Embryonic facial prominence (tissue), 1 donor: ENCODE measurements at regions not wholly inside any gene's neighbourhood (a gene's known extent, or its start where the extent isn't known, plus 50 kb on each side); places are given as distances from the start of the nearest gene placed in this dataset.
A peak's percentile ranks its signal among the peaks of the same experiment; 100 is the strongest.

Experiments used
- DNase-seq: peaks from one replicate; pipeline ENCODE4 v3.0.0-alpha.2; 2016; ENCODE audit errors: extremely low spot score

DNA sequence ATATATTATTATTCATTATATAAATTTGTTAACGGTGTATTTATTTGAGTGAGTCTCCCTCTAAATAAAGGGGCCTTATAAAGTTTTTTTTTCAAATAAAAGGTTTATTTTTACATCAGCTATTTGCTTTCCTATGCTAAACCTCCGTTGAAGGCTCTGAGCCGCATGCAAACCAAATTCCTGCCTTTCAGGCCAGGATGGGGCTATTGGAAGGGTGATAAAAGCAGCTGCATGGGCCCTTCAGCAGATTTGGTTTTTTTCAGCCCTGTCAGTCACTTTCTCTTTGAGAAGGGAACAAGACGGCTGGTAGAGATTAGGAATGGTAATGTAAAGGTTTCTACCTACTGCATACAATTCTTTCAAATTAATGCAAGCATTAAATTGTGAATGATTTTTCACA lies 244.2 kb downstream of the WNT5A start:
- DNase-seq = no peak

DNA sequence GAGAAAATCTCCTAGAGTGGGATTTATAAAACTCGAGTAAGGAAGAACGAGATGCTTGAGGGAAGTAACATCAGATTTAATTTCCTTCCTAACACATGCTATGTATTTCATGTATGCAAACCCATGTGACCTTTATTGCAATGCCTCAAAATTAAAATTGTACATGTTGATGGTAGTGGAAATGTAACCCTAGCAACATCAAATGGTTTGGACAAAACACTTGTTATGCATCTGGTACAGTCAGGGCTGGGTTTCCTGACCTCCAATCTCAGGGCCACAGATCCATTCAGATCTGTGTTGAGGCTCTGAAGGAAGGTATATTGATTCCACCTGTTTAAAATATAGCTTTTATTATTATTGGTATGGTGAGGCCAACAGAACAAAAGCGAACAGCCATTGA lies 246.0 kb downstream of the WNT5A start:
- DNase-seq = no peak

DNA sequence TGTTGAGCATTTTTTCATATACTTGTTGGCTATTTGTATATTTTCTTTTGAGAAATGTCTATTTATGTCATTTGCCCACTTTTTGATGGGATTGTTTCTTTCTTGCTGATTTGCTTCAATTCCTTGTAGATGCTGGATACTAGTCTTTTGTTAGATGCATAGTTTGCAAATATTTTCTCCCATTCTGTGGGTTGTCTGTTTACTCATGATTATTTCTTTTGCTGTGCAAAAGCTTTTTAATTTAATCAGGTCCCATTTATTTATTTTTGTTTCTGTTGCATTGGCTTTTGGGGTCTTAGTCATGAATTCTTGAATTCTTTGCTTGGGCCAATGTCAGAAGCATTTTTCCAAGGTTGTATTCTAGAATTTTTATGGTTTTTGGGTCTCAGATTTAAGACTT lies 251.7 kb downstream of the WNT5A start:
- no peak for DNase-seq

DNA sequence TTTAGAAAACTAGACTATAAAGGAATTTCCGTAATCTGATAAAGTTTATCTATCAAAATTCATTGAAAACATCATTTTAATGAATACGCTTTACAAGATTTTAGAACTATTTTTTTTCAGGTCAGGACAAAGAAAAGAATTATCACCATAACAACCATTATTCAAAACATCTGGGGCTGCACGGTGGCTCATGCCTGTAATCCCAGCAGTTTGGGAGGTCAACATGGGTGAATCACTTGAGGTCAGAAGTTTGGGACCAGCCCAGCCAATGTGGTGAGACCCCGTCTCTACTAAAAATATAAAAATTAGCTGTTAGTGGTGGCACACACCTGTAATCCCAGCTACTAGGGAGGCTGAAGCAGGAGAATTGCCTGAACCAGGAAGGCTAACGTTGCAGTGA lies 260.4 kb downstream of the WNT5A start:
- DNase-seq = no peak

DNA sequence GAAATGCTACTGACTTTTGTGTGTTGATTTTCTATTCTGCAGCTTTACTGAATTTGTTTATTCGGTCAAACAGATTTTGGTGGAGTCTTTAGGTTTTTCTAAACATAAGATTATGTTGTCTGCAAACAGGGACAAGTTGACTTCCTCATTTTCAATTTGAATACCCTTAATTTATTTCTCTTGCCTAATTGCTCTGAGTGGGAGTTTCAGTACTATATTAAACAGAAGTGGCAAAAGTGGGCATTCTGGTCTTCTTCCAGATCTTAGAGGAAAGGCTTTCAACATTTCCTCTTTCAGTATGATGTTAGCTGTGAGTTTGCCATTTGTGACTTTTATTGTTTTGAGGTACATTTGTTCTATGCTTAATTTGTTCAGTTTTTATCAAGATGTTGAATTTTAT lies 268.5 kb downstream of the WNT5A start:
- DNase-seq = no peak

DNA sequence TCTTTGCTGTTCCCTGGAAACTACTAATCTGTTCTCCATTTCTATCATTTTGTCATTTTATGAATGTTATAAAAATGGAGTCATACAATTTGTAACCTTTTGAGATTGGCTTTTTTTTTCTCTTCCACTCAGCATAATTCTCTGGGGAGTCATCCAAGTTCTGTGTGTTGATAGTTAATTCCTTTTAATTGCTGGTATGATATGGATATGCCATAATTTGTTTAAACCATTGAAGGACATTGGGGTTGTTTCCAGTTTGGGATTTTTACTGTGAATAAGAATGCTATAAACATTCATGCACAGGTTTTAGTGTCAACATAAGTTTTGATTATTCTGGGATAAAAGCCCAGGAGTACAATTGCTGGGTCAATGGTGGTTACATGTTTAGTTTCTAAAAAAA lies 279.4 kb downstream of the WNT5A start:
- DNase-seq = no peak

DNA sequence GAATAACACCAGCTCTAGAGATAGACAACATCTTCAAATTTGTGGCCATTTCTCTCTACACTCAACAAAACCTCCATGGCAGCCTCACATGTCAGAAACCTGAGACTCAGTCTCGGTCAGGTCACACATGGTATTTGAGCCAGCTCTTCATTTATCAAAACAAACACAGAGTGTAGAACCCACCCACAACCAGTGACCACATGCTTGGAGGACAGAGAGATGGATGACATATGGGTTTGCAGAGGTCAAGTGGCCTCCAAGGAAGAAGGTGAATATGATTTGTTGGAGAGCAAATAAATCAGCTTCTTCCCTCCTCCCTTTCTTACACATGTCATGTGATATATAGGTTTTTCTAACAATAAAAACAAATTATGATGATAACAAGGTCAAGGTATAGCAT lies 278.1 kb upstream of the LRTM1 start:
- DNase-seq = no peak

DNA sequence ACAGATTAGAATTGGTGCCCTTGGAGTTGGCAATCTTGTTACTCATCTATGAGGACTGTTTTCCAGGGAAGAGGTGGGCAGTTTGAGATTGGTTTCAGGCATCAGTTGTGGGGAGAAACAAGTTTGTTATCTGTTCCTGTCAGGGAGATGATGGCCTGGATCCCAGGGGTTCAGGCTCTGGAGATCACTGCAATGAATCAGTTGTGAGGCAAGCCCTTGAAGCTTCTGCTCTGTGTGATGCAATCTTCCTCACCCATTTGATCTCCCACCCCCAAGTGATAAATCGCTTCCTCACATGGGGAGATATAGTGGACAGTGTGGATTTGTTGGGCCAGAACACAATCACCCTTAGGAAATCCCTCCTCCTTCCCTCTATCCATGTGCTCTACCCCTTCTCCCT lies 276.6 kb upstream of the LRTM1 start:
- no peak for DNase-seq

DNA sequence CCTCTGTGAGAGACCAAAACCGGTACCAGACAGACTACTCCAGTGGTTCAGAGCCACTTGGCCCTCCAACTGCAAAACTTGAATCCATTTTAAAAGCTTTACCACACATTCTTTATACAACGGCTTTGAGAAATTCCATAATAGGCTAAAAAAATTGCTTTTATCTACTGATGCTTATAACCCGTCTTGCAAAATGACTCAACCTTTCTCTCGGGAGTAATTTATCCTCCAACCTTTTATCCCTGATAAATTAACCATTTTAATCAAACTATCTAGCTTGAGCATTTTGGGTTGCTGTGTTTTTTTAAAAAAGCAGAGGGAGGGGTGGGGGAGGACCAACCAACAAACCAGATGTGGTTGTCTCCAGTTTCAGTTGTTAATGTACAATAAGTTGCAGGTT lies 275.7 kb upstream of the LRTM1 start:
- no peak for DNase-seq

DNA sequence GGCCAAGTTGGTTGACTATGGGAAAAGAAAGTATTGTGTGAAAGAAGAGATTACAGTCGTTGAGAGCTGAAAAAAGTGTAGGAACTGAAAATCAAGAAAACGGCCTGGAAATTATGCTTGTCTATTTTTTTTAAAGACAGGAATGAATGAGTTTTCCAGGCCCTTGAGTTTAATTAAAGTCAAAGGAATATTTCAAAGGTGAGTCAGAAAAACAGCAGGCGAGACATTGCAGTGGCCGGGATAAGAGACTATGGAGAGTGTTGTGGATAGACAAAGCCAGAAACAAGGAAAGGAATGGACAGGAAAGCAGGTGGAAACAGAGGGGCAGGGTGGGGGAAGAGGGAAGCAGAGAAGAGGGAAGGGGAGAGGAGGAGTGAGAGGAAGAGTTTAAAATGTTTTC lies 275.1 kb upstream of the LRTM1 start:
- no peak for DNase-seq

DNA sequence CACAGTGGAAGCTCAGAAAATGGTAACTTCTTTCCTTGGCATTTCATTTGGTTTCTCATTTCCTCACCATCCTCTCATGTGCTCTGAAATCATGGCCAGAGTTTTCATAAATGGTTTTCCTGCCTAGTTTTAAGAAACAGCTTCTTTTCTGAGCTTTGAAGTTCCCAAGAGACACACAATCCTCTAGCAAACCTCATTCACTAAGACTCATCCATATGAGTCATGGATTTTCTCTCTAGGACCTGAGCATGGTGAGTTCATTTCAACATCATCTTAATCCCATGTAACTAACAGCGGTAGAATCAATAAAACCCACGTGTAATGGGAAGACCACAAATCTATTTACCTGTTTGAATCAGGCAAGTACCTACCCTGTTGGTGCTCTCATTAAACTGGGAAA lies 274.5 kb upstream of the LRTM1 start:
- DNase-seq = no peak

DNA sequence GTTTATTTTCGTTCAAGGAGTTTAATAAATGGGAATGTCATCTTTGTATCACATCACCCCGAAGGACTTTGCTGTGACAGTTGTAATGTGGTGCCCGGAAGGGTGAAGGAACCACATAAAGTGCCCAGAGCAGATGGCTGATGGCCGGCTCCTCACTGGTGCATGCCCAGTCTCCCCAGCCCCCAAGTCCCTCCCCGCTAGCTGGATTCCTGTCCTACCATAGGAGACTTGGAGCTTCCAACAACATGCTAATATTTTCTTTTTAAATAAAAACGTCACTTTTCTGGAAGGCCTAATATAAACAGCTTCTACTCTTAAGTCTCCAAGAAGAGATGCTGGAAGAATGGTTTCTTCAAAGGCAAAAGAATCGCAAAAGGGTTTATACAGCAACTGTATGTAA lies 273.9 kb upstream of the LRTM1 start:
- no peak for DNase-seq

DNA sequence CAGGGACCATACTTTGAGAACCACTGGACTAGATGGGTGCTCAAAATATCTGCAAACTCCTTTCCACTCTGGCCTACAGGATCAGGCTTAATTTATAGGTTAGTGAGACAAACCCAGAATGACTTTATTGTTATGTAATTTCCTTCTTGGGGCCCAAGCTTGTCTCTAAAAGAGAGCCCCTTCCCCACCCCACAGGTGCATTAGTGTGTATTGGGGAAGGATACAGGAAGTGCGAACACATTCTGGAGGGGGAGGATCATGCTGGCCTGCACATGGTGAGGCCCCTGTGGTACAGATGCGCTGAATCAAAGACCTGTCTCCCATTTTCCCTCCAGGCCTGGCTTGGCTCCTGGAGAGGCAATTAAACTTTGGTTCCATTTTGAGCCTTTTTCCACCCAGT lies 273.0 kb upstream of the LRTM1 start:
- no peak for DNase-seq

DNA sequence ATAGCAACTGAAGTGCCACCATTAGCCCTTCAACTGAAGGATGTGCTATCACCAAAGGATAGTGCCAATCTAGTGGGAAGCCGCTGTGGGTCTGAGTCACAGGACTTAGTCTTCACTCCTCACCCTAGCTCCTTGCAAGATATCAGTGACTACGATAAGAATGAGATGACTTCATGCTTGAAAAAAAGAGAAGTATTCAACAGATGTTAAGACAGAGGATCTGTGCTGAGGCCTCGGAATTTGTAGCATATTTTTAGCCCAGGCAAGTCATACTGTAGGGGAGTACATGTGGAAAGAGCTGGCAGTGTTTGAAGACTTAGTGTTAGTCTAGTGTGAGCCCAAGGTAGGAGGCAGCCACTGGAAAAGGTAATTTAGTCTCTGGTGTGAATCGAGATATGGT lies 270.7 kb upstream of the LRTM1 start:
- DNase-seq = no peak

DNA sequence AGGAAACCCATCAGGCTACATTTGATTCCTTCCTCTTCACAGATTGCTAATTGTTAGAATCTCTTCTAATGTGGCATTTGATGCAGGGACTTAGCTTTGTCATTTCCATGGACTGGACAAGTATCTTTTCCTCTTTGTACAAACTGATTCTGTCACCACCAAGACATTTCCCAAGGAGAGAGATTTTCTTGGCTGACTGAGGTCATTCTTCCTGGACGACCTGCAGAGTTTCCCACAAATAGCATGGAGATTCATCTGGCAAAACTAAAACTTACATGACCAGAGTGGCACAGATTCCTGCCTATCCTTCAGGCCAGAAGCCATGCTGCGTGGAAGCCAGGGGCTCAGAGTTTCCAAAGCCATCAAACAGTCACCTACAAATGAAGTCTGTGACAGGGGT lies 269.2 kb upstream of the LRTM1 start:
- no peak for DNase-seq

DNA sequence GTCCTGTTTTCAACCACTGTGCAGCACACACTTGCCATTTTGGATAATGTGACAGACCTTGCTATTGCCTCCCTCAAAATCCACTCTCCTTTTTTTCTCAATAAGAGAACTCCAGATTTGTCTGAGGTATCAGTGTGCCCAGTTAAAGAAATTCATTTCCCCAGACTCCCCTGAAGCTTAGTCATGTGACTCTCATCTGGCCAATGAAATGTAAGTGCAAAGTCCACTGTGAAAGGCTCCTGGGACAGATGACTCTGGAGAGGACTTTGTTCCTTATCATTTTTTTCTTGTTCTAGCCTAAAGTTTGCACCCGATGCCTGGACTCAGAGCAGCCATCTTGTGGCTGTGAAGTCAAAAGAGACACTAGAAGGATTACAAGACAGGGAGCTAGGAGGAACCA lies 268.6 kb upstream of the LRTM1 start:
- no peak for DNase-seq

DNA sequence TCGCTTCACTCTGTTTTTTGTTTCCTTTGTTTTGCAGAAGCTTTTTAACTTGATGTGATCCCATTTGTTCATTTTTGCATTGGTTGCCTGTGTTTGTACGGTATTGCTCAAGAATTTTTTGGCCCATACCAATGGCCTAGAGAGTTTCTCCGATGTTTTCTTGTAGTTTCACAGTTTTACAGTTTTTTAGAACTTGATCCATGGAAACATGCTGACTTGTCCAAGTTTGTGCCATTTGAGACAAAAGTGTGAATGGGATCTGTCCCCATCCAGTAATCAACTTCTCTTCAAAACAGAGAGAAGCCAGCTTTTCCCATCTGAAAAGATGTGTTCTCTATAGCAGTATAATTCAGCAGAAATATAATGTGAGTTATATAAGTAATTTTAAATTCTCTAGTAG lies 266.5 kb upstream of the LRTM1 start:
- no peak for DNase-seq

DNA sequence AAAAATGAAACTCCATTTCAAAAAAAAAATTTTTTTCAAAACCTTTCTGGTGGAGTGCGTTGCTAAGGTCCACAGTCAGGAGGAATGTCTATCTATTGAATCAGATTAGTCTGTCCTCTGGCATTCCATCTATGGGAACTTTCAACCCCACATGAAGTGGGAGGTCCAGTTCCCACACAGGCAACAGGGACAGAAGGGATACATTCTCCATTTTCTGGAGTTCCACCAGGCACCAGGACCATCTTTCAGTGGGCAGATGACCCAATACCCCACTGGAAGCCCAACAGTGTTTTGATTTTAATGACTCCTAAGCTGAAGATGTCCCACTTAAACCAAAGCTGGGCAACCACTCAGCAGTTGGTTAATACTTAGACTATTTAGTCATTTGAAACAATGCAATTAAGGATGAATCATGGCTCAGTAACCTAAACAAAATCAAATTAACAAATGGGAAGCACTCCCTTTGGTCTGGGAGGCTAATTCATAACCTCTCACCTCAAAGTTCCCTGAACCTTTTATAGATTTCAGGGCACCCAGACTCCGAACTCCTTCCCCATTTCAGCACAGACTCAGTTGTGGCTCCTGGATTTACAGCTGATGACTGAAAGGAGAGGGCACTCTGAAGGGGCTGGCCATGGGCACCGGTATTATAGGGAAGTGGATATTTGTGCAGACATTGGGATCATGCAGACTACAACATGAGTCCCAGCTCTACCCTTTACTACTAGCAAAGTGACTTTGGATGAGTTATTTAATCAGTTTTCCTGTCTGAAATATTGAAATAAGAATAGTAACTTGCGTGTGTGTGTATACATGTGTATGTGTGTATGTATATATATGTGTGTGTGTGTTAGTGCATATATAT lies 264.3 kb upstream of the LRTM1 start:
- DNase-seq = no peak

DNA sequence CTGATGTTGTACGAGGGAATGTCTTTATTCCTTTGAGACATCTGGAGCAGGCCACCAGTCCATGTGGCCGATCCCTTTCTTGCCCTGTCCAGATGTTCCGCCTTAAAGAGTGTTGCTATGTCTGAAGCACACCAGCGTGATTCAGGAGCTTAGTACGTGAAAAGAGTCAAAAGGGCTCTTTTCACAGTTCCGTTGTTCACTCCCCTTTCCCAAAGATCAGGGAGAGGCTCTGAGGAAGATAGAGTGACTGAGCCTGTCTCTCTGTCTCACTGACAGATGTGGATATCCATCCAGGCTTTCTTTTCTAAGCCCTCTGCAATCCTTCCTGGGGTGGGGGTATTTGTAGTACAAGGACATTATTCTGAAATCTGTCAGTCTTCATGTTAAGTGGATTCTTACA lies 262.5 kb upstream of the LRTM1 start:
- no peak for DNase-seq

DNA sequence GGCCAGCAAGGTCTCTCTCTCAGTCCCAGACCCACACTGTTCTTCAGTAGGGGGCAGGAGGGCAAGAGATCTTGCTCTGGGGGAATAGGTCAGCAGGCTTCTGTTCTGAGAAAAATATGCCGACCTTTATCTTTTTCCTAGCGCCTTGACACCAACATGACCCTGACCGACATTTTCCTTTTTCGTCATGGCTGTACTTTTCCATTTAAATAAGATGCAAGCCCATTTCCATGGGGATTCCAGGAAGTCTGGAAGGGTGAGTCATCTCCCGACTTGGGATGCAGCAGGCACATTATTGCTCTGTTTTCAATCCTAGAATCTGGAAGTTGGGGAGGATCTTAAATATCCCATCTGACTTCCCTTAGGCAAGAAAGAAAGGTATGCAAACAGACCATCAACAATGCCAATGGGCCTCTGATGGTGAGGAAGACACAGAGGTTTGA lies 261.5 kb upstream of the LRTM1 start:
- no peak for DNase-seq

DNA sequence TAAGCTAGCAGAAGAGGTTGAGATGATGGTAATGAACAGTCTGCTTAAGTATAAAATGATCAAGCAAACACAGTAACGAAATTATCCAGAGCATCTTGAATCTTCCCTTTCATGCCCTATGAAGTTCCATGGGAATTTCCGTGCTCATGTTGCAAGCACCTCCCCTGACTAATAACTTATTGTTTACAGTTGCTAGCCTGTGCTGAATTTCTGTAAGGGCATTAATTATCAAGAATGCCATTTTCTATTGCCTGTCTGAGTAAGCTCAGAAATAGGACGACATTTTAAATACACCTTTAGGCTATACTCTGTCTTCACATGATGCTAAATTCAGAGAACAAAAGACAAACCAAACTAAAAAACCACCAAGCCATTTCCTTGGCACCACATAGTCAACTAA lies 257.5 kb upstream of the LRTM1 start:
- no peak for DNase-seq

DNA sequence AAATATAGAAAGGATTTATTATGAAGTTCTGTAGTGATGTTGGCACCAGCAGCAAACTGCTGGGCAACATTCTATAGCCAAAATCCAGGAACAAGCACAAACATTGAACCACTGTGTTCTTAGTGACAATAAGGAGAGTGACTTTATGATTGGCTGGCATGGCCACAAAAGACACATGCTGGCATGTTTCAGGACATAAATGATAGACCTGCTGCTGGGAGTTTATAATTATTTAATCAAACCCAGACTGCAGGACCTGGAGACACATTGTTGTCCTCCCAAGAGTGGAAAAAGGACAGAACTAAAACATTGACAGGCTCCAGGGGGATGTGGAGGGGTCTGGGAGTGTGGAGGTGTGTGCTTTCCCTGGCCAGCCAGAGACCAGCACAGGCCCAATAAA lies 255.3 kb upstream of the LRTM1 start:
- no peak for DNase-seq

DNA sequence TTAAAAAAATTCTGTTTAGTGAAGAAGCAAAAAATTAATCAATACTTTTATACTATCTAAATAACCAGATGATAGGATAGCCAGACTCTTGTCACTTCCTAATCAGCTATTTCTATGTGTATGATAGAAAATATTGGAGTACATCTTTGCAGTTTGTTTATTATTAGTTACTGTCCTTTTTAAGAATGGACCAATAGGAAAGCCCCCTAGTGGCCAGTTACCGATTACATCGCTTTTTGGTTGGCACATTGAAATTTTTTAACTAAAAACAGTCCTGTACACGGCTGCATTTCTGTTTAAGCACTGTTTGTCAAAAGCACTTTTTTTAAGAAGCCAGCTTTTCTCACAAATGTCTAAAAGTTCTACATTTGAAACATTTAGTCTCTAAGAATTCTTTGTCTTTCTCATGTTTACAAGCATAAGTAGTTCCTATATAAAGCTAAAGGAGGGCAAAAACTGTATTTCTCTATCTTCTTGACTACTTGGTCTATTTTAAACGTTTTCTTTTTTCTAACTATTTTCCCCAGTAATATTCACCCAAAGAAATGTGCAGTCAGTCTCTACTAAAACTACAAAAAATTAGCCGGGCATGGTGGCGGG lies 253.2 kb upstream of the LRTM1 start:
- peak; percentile 47 for DNase-seq

DNA sequence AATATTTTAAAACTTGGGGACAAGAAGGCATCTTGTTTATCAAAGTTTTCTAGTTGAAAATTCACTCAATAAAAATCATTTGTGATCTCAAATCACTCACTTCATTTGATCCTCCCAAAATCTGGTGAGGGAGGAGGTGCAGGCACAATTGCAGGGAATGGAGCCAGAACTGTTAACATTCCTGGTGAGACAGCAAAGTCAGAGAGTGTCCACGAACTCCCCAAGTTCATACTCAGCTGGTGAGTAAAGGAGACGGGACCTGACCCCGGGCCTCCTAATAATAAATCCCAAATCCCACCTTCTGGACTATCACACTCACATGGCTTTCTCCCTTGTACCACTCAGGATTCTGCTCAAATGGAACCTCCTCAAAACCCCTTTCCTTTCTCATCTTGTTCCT lies 252.3 kb upstream of the LRTM1 start:
- no peak for DNase-seq
